ENCODE measurements at regions not wholly inside any gene's neighbourhood (a gene's known extent, or its start where the extent isn't known, plus 50 kb on each side); places are given as distances from the start of the nearest gene placed in this dataset.
"Not testable (repeated sequence)": the region's sequence is repeated elsewhere in the genome, so short reads cannot be mapped to it uniquely, and the experiment has no call there.

DNA sequence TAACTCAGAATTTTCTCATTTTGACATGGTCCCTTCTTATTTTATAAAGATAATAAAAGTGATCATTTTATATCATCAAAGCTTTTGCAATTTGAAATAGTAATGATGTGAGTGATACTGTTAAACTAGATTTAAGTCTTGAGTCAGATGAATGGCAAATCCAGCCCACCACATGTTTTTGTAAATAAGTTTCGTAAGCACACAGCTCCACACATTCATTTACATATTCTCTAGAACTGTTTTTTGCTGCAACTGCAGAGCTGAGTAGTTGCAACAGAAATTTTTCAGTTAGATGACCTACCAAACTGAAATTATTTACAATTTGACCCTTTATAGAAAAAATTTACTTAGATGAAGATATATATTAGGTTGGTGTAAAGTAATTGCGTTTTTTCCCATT is 75.1 kb upstream of the ADORA2B start:
- dilution Hi-C loops (cut with MboI; ENCODE audit: extremely low pct_ligation_motif_present, low sequenced_read_pairs); H3K4me3 ChIP-seq (replicated peaks in 1 of 3; ENCODE audit: insufficient read depth in 1 of 3, low read depth in 1 of 3, low read length in 3 of 3); DNase-seq (ENCODE audit: low read depth, low spot score); POLR2A ChIA-PET; H3K9me3 ChIP-seq (replicated peaks; ENCODE audit: control insufficient read depth, insufficient read depth, low read length); H2AFZ ChIP-seq (ENCODE audit: low read depth, low read length); H3K4me2 ChIP-seq (ENCODE audit: insufficient read depth, low read length); H3K27ac ChIP-seq (ENCODE audit: insufficient read depth, low read depth, low read length); CTCF ChIA-PET; H3K9ac ChIP-seq (replicated peaks; ENCODE audit: extremely low read depth, insufficient read depth, low read length); FAIRE-seq; H3K9me1 ChIP-seq (replicated peaks; ENCODE audit: control insufficient read depth, extremely low read depth, insufficient read depth, low read length); H3K4me1 ChIP-seq (ENCODE audit: control insufficient read depth, extremely low read depth, insufficient read depth, low read length); intact Hi-C loops (cut with micrococcal nuclease); H4K20me1 ChIP-seq (replicated peaks; ENCODE audit: control insufficient read depth, extremely low read depth, insufficient read depth, low read length); H3K36me3 ChIP-seq (ENCODE audit: control insufficient read depth in 2 of 2, extremely low read depth in 1 of 2, insufficient read depth in 2 of 2, low read length in 2 of 2); BruUV-seq (replicated peaks); H3K27me3 ChIP-seq (ENCODE audit: control insufficient read depth in 2 of 2, insufficient read depth in 2 of 2, low read length in 2 of 2); H3K79me2 ChIP-seq (ENCODE audit: control insufficient read depth, insufficient read depth, low read length): not testable (repeated sequence)

- BruUV-seq (replicated peaks); H4K20me1 ChIP-seq (replicated peaks; ENCODE audit: control insufficient read depth, extremely low read depth, insufficient read depth, low read length); H3K36me3 ChIP-seq (ENCODE audit: control insufficient read depth in 2 of 2, extremely low read depth in 1 of 2, insufficient read depth in 2 of 2, low read length in 2 of 2); H3K9ac ChIP-seq (replicated peaks; ENCODE audit: extremely low read depth, insufficient read depth, low read length); H2AFZ ChIP-seq (ENCODE audit: low read depth, low read length); H3K27ac ChIP-seq (ENCODE audit: insufficient read depth, low read depth, low read length); H3K9me1 ChIP-seq (replicated peaks; ENCODE audit: control insufficient read depth, extremely low read depth, insufficient read depth, low read length); H3K27me3 ChIP-seq (ENCODE audit: control insufficient read depth in 2 of 2, insufficient read depth in 2 of 2, low read length in 2 of 2); H3K79me2 ChIP-seq (ENCODE audit: control insufficient read depth, insufficient read depth, low read length); CTCF ChIA-PET; H3K4me2 ChIP-seq (ENCODE audit: insufficient read depth, low read length); POLR2A ChIA-PET; H3K9me3 ChIP-seq (replicated peaks; ENCODE audit: control insufficient read depth, insufficient read depth, low read length); H3K4me1 ChIP-seq (ENCODE audit: control insufficient read depth, extremely low read depth, insufficient read depth, low read length); FAIRE-seq; intact Hi-C loops (cut with micrococcal nuclease); H3K4me3 ChIP-seq (replicated peaks in 1 of 3; ENCODE audit: insufficient read depth in 1 of 3, low read depth in 1 of 3, low read length in 3 of 3); dilution Hi-C loops (cut with MboI; ENCODE audit: extremely low pct_ligation_motif_present, low sequenced_read_pairs); DNase-seq (ENCODE audit: low read depth, low spot score): not testable (repeated sequence)
Observed at GRCh38 chr17:15872677-15873076, 72.3 kb upstream of the ADORA2B start.

- H3K36me3 ChIP-seq (ENCODE audit: control insufficient read depth in 2 of 2, extremely low read depth in 1 of 2, insufficient read depth in 2 of 2, low read length in 2 of 2); FAIRE-seq; H4K20me1 ChIP-seq (replicated peaks; ENCODE audit: control insufficient read depth, extremely low read depth, insufficient read depth, low read length); H3K27ac ChIP-seq (ENCODE audit: insufficient read depth, low read depth, low read length); CTCF ChIA-PET; POLR2A ChIA-PET; H3K9me3 ChIP-seq (replicated peaks; ENCODE audit: control insufficient read depth, insufficient read depth, low read length); H3K79me2 ChIP-seq (ENCODE audit: control insufficient read depth, insufficient read depth, low read length); intact Hi-C loops (cut with micrococcal nuclease); dilution Hi-C loops (cut with MboI; ENCODE audit: extremely low pct_ligation_motif_present, low sequenced_read_pairs); H3K27me3 ChIP-seq (ENCODE audit: control insufficient read depth in 2 of 2, insufficient read depth in 2 of 2, low read length in 2 of 2); DNase-seq (ENCODE audit: low read depth, low spot score); H3K9me1 ChIP-seq (replicated peaks; ENCODE audit: control insufficient read depth, extremely low read depth, insufficient read depth, low read length); H3K9ac ChIP-seq (replicated peaks; ENCODE audit: extremely low read depth, insufficient read depth, low read length); H3K4me3 ChIP-seq (replicated peaks in 1 of 3; ENCODE audit: insufficient read depth in 1 of 3, low read depth in 1 of 3, low read length in 3 of 3); H2AFZ ChIP-seq (ENCODE audit: low read depth, low read length); BruUV-seq (replicated peaks); H3K4me2 ChIP-seq (ENCODE audit: insufficient read depth, low read length); H3K4me1 ChIP-seq (ENCODE audit: control insufficient read depth, extremely low read depth, insufficient read depth, low read length): not testable (repeated sequence)
Observed at GRCh38 chr17:15877882-15878500, 66.9 kb upstream of the ADORA2B start.
